Neural cell (in vitro differentiated cells): ENCODE measurements at regions not wholly inside any gene's neighbourhood (a gene's known extent, or its start where the extent isn't known, plus 50 kb on each side); places are given as distances from the start of the nearest gene placed in this dataset.

Source experiments
- H2AFZ ChIP-seq: fragments of 200-600, 300-800 bp; sonication (generic), shearing (Covaris generic); 2 replicates; pipeline ENCODE4 v1.6.0; 2014; ENCODE audit warnings: low read depth, mild to moderate bottlenecking, antibody characterized with exemption, low read length, moderate library complexity
- H3F3A ChIP-seq: fragments of 200-600 bp; shearing (Covaris generic); 2 replicates; pipeline ENCODE4 v1.6.1; 2016; ENCODE audit warnings: mild to moderate bottlenecking, moderate library complexity, mixed read lengths, antibody characterized with exemption, low read length; ENCODE audit not compliant: insufficient read depth, poor library complexity, severe bottlenecking
- H3K27ac ChIP-seq: fragments of 200-600, 300-800 bp; sonication (generic), shearing (Covaris generic); 2 replicates; pipeline ENCODE4 v1.5.1; 2014; ENCODE audit warnings: mild to moderate bottlenecking, low read length, moderate library complexity
- H3K27me3 ChIP-seq: fragments of 300-800, 200-600 bp; sonication (generic), shearing (Covaris generic); 2 replicates; pipeline ENCODE4 v1.6.0; 2014; ENCODE audit warnings: mild to moderate bottlenecking, low read depth, low read length, moderate library complexity; ENCODE audit not compliant: insufficient read depth
- H3K36me3 ChIP-seq: fragments of 300-800, 200-600 bp; sonication (generic), shearing (Covaris generic); 2 replicates; pipeline ENCODE4 v1.5.1; 2014; ENCODE audit warnings: mild to moderate bottlenecking, antibody characterized with exemption, low read length, moderate library complexity; ENCODE audit not compliant: insufficient read depth
- H3K4me2 ChIP-seq: fragments of 300-800, 200-600 bp; sonication (generic), shearing (Covaris generic); 2 replicates; pipeline ENCODE4 v1.6.0; 2014; ENCODE audit warnings: mild to moderate bottlenecking, low read length
- H3K4me3 ChIP-seq: fragments of 300-800, 200-600 bp; sonication (generic), shearing (Covaris generic); 2 replicates; pipeline ENCODE4 v1.5.1; 2014; ENCODE audit warnings: mild to moderate bottlenecking, low read length, moderate library complexity
- H3K79me2 ChIP-seq: fragments of 200-600 bp; shearing (Covaris generic); replicated peaks from 2 replicates; pipeline ENCODE4 v1.6.0; 2014; ENCODE audit warnings: mild to moderate bottlenecking, low read length, moderate library complexity; ENCODE audit not compliant: insufficient read depth
- H3K9ac ChIP-seq: fragments of 300-800, 200-600 bp; sonication (generic), shearing (Covaris generic); 2 replicates; pipeline ENCODE4 v1.6.1; 2016; ENCODE audit warnings: mild to moderate bottlenecking, low read length, mixed read lengths
- H3K9me2 ChIP-seq: fragments of 200-600 bp; shearing (Covaris generic); 2 replicates; pipeline ENCODE4 v1.6.1; 2016; ENCODE audit warnings: mild to moderate bottlenecking, low read length, mixed read lengths; ENCODE audit not compliant: insufficient read depth
- H3K9me3 ChIP-seq: fragments of 200-600, 300-800 bp; sonication (generic), shearing (Covaris generic); 2 replicates; pipeline ENCODE4 v1.6.1; 2016; ENCODE audit warnings: mild to moderate bottlenecking, mixed run types, low read length, moderate library complexity, mixed read lengths
- H4K20me1 ChIP-seq: fragments of 200-600 bp; shearing (Covaris generic); 2 replicates; pipeline ENCODE4 v1.6.1; 2016; ENCODE audit warnings: mild to moderate bottlenecking, mixed run types; ENCODE audit not compliant: insufficient read depth
- CTCF ChIP-seq: fragments of 450-650 bp; IDR thresholded peaks from 2 replicates; pipeline ENCODE4 v1.5.1; 2014; ENCODE audit warnings: antibody characterized with exemption, mild to moderate bottlenecking, moderate library complexity; ENCODE audit not compliant: poor library complexity, severe bottlenecking
- EP300 ChIP-seq: fragments of 450-650 bp; conservative IDR thresholded peaks from 2 replicates; pipeline ENCODE4 v1.6.1; 2014; ENCODE audit warnings: antibody characterized with exemption, mild to moderate bottlenecking, moderate library complexity; ENCODE audit not compliant: poor library complexity, severe bottlenecking
- EZH2 ChIP-seq: fragments of 200-600, 300-800 bp; shearing (Covaris generic), sonication (generic); IDR thresholded peaks from 2 replicates; pipeline ENCODE4 v1.6.1; 2014; ENCODE audit warnings: antibody characterized with exemption, low read length, borderline replicate concordance, mild to moderate bottlenecking; ENCODE audit not compliant: insufficient read depth, poor library complexity, severe bottlenecking
- MXI1 ChIP-seq: fragments of 450-650 bp; conservative IDR thresholded peaks from 2 replicates; pipeline ENCODE4 v1.6.1; 2014; ENCODE audit warnings: antibody characterized with exemption, mild to moderate bottlenecking; ENCODE audit not compliant: poor library complexity, severe bottlenecking
- POLR2AphosphoS5 ChIP-seq: IDR thresholded peaks from 2 replicates; pipeline ENCODE4 v1.6.1; 2012
- REST ChIP-seq: IDR thresholded peaks from 2 replicates; pipeline ENCODE4 v1.6.1; 2012; ENCODE audit warnings: borderline replicate concordance
- SMC3 ChIP-seq: fragments of 450-650 bp; conservative IDR thresholded peaks from 2 replicates; pipeline ENCODE4 v1.6.1; 2014; ENCODE audit warnings: antibody characterized with exemption, mild to moderate bottlenecking, moderate library complexity; ENCODE audit not compliant: poor library complexity

GRCh38 chr14:53380867-53381225, 227.7 kb upstream of the DDHD1 start:
- no peaks in the 10 kb centered on the region for H3K36me3 ChIP-seq
- H3K27ac ChIP-seq = no peak overlapping the region
- H3K9ac ChIP-seq = no peak overlapping the region
- H4K20me1 ChIP-seq = no peaks in the 10 kb centered on the region
- H3K27me3 ChIP-seq = no peaks in the 10 kb centered on the region
- no peaks in the 10 kb centered on the region for H3K9me2 ChIP-seq
- H3K4me2 ChIP-seq = no peak overlapping the region
- H2AFZ ChIP-seq = no peak overlapping the region
- TF ChIP-seq MXI1 (no peak), REST (no peak), EP300 (no peak), CTCF (no peak)
- H3K4me3 ChIP-seq = no peak overlapping the region
- H3K79me2 ChIP-seq = no peaks in the 10 kb centered on the region
- no peaks in the 10 kb centered on the region for H3K9me3 ChIP-seq
- H3F3A ChIP-seq = no peaks in the 10 kb centered on the region

- Histone ChIP-seq H3K79me2 (no peaks in the 10 kb centered on the region), H3K27ac (no peak overlapping the region), H3K27me3 (no peaks in the 10 kb centered on the region), H4K20me1 (no peaks in the 10 kb centered on the region), H3K9me2 (no peaks in the 10 kb centered on the region), H3K9ac (no peak overlapping the region), H3K36me3 (no peaks in the 10 kb centered on the region), H3K4me3 (no peak overlapping the region), H2AFZ (no peak overlapping the region), H3F3A (no peaks in the 10 kb centered on the region), H3K9me3 (no peaks in the 10 kb centered on the region), H3K4me2 (no peak overlapping the region)
- TF ChIP-seq MXI1 = no peak
- TF ChIP-seq EZH2 = no peak
- no peak for TF ChIP-seq POLR2AphosphoS5
- TF ChIP-seq SMC3 = no peak
- no peak for TF ChIP-seq REST
- TF ChIP-seq EP300 = no peak
These were observed 227.1 kb upstream of the DDHD1 start for GRCh38 chr14:53380052-53380866.
